ENCODE measurements at regions not wholly inside any gene's neighbourhood (a gene's known extent, or its start where the extent isn't known, plus 50 kb on each side); places are given as distances from the start of the nearest gene placed in this dataset.
A peak's percentile ranks its signal among the peaks of the same experiment; 100 is the strongest.

DNA sequence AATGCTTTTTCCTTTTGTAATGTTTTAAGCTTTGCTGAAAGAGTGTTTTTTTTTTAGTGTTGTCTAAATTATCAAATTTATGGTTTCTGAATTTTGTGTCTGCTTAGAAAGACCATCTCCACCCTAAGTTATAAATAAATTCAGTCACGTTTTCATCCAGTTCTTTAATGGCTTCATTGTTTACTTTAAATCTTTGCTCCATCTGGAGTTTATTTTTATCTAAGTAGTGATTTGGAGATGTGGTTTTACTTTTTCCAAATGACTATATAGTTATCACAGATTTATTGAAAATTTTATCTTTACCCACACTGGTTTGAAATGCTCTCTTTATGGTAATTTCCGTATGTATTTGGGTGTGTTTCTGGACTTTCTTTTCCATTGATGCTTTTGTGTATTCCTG, 577.2 kb upstream of the ZNF608 start (continued):
- TF ChIP-seq, protein P1, sequence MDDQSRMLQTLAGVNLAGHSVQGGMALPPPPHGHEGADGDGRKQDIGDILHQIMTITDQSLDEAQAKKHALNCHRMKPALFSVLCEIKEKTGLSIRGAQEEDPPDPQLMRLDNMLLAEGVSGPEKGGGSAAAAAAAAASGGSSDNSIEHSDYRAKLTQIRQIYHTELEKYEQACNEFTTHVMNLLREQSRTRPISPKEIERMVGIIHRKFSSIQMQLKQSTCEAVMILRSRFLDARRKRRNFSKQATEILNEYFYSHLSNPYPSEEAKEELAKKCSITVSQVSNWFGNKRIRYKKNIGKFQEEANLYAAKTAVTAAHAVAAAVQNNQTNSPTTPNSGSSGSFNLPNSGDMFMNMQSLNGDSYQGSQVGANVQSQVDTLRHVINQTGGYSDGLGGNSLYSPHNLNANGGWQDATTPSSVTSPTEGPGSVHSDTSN (IDR thresholded peaks at IDR 0.05): no peak
- no peak for TF ChIP-seq CBX2 (IDR thresholded peaks at IDR 0.05; ENCODE audit: borderline replicate concordance, low read depth)

DNA sequence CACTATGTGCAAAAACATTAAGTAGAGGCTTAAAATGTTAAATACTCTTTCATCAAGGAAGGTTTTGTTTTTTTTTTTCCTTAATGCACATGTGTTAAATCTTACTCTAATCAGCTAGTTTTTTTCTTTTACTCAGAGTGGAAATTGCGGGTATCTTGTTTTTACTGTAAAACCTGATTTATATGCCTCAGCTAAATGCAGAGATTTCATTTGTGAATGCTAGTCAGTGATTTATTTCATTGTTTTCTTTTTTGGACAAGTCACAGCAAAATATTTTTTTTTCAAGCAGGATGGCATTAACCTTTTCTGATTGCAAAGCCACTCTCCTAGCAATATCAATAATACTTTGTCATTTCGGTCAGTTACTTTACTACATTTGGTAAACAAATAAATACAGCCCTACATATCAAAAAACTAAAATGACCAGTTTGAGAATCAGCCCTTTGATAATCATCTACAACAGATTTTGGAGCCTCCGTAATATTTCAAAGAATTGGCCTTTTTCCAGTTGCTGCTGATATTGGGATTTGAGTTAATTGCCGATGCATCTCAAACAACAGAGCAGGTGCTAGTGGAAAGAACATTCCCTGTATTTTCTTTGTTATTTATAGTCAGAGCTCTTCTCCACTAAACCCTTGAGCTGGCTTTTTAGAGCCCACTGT, 579.2 kb upstream of the ZNF608 start:
- CTCF ChIA-PET: interaction anchor here (1.6 kb wide), 1 partner anchor 18 kb away, joined by 4 read pairs; no protein-coding TSS in a partner anchor
- no peak for FAIRE-seq
- 85% methylated on average over 4 of the region's 4 CpGs for WGBS (ENCODE audit: missing lambda C conversion rate)
- H3K4me2 ChIP-seq: 0 out of 3 replicates have a peak overlapping the region, but pooled peaks have one; percentile 12
- peaks cover 9% of the 10 kb centered on the region; the same call in 1 of the 3 replicates for H3K4me1 ChIP-seq
- H3K27ac ChIP-seq: no peak overlapping the region
- TF ChIP-seq KDM5A (IDR thresholded peaks at IDR 0.05): no peak
- no peak for TF ChIP-seq RNF2 (IDR thresholded peaks at IDR 0.05; ENCODE audit: borderline replicate concordance, low read depth)
- TF ChIP-seq CHD4 (IDR thresholded peaks at IDR 0.05; ENCODE audit: borderline replicate concordance): no peak
- no peak for TF ChIP-seq EHMT2 (IDR thresholded peaks at IDR 0.05; ENCODE audit: low read depth)
- no peak for TF ChIP-seq FOXS1 (CRISPR knock-in tag; IDR thresholded peaks at IDR 0.05)
- TF ChIP-seq, protein P2, sequence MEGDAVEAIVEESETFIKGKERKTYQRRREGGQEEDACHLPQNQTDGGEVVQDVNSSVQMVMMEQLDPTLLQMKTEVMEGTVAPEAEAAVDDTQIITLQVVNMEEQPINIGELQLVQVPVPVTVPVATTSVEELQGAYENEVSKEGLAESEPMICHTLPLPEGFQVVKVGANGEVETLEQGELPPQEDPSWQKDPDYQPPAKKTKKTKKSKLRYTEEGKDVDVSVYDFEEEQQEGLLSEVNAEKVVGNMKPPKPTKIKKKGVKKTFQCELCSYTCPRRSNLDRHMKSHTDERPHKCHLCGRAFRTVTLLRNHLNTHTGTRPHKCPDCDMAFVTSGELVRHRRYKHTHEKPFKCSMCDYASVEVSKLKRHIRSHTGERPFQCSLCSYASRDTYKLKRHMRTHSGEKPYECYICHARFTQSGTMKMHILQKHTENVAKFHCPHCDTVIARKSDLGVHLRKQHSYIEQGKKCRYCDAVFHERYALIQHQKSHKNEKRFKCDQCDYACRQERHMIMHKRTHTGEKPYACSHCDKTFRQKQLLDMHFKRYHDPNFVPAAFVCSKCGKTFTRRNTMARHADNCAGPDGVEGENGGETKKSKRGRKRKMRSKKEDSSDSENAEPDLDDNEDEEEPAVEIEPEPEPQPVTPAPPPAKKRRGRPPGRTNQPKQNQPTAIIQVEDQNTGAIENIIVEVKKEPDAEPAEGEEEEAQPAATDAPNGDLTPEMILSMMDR (IDR thresholded peaks at IDR 0.05): no peak
- TF ChIP-seq, protein P3, sequence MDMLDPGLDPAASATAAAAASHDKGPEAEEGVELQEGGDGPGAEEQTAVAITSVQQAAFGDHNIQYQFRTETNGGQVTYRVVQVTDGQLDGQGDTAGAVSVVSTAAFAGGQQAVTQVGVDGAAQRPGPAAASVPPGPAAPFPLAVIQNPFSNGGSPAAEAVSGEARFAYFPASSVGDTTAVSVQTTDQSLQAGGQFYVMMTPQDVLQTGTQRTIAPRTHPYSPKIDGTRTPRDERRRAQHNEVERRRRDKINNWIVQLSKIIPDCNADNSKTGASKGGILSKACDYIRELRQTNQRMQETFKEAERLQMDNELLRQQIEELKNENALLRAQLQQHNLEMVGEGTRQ (IDR thresholded peaks at IDR 0.05): no peak
- no peak for TF ChIP-seq EP300 (IDR thresholded peaks at IDR 0.05)
- TF ChIP-seq HOXB13 (CRISPR knock-in tag; IDR thresholded peaks at IDR 0.05; ENCODE audit: low read depth): no peak
- TF ChIP-seq, protein P4, sequence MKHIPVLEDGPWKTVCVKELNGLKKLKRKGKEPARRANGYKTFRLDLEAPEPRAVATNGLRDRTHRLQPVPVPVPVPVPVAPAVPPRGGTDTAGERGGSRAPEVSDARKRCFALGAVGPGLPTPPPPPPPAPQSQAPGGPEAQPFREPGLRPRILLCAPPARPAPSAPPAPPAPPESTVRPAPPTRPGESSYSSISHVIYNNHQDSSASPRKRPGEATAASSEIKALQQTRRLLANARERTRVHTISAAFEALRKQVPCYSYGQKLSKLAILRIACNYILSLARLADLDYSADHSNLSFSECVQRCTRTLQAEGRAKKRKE (CRISPR knock-in tag; IDR thresholded peaks at IDR 0.05; ENCODE audit: low read depth): no peak
- no peak for TF ChIP-seq ESRRA (IDR thresholded peaks at IDR 0.05; ENCODE audit: borderline replicate concordance, low read length)
- TF ChIP-seq, protein P5, sequence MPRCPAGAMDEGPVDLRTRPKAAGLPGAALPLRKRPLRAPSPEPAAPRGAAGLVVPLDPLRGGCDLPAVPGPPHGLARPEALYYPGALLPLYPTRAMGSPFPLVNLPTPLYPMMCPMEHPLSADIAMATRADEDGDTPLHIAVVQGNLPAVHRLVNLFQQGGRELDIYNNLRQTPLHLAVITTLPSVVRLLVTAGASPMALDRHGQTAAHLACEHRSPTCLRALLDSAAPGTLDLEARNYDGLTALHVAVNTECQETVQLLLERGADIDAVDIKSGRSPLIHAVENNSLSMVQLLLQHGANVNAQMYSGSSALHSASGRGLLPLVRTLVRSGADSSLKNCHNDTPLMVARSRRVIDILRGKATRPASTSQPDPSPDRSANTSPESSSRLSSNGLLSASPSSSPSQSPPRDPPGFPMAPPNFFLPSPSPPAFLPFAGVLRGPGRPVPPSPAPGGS (IDR thresholded peaks at IDR 0.05): no peak
- no peak for TF ChIP-seq MYC (IDR thresholded peaks at IDR 0.05; ENCODE audit: borderline replicate concordance, low read length)
- no peak for TF ChIP-seq NFE2L2 (conservative IDR thresholded peaks at IDR 0.05; ENCODE audit: low read length)
- no peak for TF ChIP-seq ZFP36 (IDR thresholded peaks at IDR 0.05; ENCODE audit: borderline replicate concordance, partially characterized antibody)
- no peak for TF ChIP-seq RARB (CRISPR knock-in tag; IDR thresholded peaks at IDR 0.05)
- TF ChIP-seq ZSCAN20 (CRISPR knock-in tag; IDR thresholded peaks at IDR 0.05): no peak
- no peak for TF ChIP-seq GATA3 (IDR thresholded peaks at IDR 0.05; ENCODE audit: borderline replicate concordance)
- TF ChIP-seq, protein P6, sequence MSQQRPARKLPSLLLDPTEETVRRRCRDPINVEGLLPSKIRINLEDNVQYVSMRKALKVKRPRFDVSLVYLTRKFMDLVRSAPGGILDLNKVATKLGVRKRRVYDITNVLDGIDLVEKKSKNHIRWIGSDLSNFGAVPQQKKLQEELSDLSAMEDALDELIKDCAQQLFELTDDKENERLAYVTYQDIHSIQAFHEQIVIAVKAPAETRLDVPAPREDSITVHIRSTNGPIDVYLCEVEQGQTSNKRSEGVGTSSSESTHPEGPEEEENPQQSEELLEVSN (IDR thresholded peaks at IDR 0.05; ENCODE audit: borderline replicate concordance, low read depth): no peak
- no peak for TF ChIP-seq SREBF2 (IDR thresholded peaks at IDR 0.05)
- no peak overlapping the region for H3K4me3 ChIP-seq
- H3K9me3 ChIP-seq: no peaks in the 10 kb centered on the region
- POLR2A ChIA-PET: no interaction called here
- no peak for DNase-seq (ENCODE audit: low read depth in 1 of 2, low spot score in 1 of 2)
- no peak for ATAC-seq
